A673 (cell line): ENCODE measurements at regions not wholly inside any gene's neighbourhood (a gene's known extent, or its start where the extent isn't known, plus 50 kb on each side); places are given as distances from the start of the nearest gene placed in this dataset.

Source experiments
- BruUV-seq: library from RNA; stranded (reverse); fragments of 400-500 nt; replicated peaks from 2 replicates; lab custom pipeline; 2021; lab: Mats Ljungman, UMichigan
- CTCF ChIA-PET: fragments of 300-600 bp; sonication (Branson Sonifier 250); formaldehyde crosslinking; loops from one replicate; lab custom pipeline; 2022; ENCODE audit warnings: antibody characterized with exemption; lab: Charles Lee
- POLR2A ChIA-PET: fragments of 300-600 bp; sonication (Branson Sonifier 250); formaldehyde crosslinking; loops from one replicate; lab custom pipeline; 2022; ENCODE audit warnings: antibody characterized with exemption; ENCODE audit not compliant: low non-redundant PET; lab: Charles Lee
- DNase-seq: peaks from one replicate; pipeline ENCODE4 v3.0.0-alpha.2; 2015; ENCODE audit warnings: low spot score
- H3K27ac ChIP-seq: fragments of 200-600 bp; sonication (generic); 2 replicates; pipeline ENCODE4 v1.5.1; 2016; ENCODE audit warnings: mixed run types, low read depth, mild to moderate bottlenecking, mixed read lengths, antibody characterized with exemption, low read length; ENCODE audit not compliant: poor library complexity, severe bottlenecking
- H3K27me3 ChIP-seq: fragments of 200-600 bp; sonication (generic); replicated peaks from 2 replicates; pipeline ENCODE4 v1.6.1; 2017; ENCODE audit warnings: mixed run types, low read depth, mild to moderate bottlenecking, mixed read lengths, antibody characterized with exemption, low read length; ENCODE audit not compliant: insufficient read depth, poor library complexity
- H3K36me3 ChIP-seq: fragments of 200-600 bp; sonication (generic); 2 replicates; pipeline ENCODE4 v1.6.1; 2016; ENCODE audit warnings: mixed run types, mild to moderate bottlenecking, mixed read lengths, antibody characterized with exemption, low read length; ENCODE audit not compliant: insufficient read depth, poor library complexity, severe bottlenecking
- H3K4me1 ChIP-seq: fragments of 200-600 bp; sonication (generic); 2 replicates; pipeline ENCODE4 v1.6.1; 2017; ENCODE audit warnings: mixed run types, mild to moderate bottlenecking, mixed read lengths, antibody characterized with exemption, low read length; ENCODE audit not compliant: insufficient read depth, poor library complexity, severe bottlenecking
- H3K4me3 ChIP-seq: fragments of 200-600 bp; sonication (generic); 2 replicates; pipeline ENCODE4 v1.5.1; 2016; ENCODE audit warnings: low read depth, mixed run types, mild to moderate bottlenecking, mixed read lengths, low read length; ENCODE audit not compliant: poor library complexity, severe bottlenecking
- H3K9me3 ChIP-seq: fragments of 200-600 bp; sonication (generic); 2 replicates; pipeline ENCODE4 v1.6.1; 2016; ENCODE audit warnings: mixed run types, low read depth, mild to moderate bottlenecking, mixed read lengths, antibody characterized with exemption, low read length; ENCODE audit not compliant: poor library complexity, severe bottlenecking
- EZH2 ChIP-seq: fragments of 200-600 bp; sonication (generic); IDR thresholded peaks from 2 replicates; pipeline ENCODE4 v1.6.1; 2017; ENCODE audit warnings: borderline replicate concordance, low read depth, mild to moderate bottlenecking, mixed read lengths, antibody characterized with exemption, low read length; ENCODE audit not compliant: poor library complexity, severe bottlenecking
- intact Hi-C: fragments of 100-400 bp; cut with micrococcal nuclease; formaldehyde crosslinking; loops from one replicate; pipeline ENCODE4 v1.10.0; 2022; ENCODE audit not compliant: unreplicated experiment
- TF ChIP-seq, protein P1 (sequence below): fragments of 300-800, 200-600 bp; sonication (generic); conservative IDR thresholded peaks from 2 replicates; pipeline ENCODE4 v1.5.1; 2017; ENCODE audit warnings: low read depth, mild to moderate bottlenecking, antibody characterized with exemption, low read length, moderate library complexity, mixed read lengths

DNA sequence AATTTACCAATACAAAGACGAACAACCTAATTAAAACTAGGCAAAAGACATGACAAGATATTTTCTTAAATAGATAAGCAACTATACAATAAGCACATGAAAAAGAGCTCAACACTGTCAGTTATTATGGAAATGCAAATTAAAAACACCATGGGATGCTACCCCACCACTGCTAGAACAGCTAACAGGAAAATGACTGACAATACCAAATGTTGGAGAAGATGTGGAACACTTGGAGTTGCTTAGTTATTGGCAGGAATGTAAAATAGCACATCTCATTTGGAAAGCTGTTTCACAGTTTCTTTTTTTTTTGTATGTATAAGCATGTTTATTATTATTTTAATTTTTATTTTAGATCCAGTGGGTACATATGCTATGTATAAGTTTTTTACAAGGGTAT is 84.4 kb downstream of the CYRIA start:
- no peak for TF ChIP-seq EZH2
- TF ChIP-seq, protein P1, sequence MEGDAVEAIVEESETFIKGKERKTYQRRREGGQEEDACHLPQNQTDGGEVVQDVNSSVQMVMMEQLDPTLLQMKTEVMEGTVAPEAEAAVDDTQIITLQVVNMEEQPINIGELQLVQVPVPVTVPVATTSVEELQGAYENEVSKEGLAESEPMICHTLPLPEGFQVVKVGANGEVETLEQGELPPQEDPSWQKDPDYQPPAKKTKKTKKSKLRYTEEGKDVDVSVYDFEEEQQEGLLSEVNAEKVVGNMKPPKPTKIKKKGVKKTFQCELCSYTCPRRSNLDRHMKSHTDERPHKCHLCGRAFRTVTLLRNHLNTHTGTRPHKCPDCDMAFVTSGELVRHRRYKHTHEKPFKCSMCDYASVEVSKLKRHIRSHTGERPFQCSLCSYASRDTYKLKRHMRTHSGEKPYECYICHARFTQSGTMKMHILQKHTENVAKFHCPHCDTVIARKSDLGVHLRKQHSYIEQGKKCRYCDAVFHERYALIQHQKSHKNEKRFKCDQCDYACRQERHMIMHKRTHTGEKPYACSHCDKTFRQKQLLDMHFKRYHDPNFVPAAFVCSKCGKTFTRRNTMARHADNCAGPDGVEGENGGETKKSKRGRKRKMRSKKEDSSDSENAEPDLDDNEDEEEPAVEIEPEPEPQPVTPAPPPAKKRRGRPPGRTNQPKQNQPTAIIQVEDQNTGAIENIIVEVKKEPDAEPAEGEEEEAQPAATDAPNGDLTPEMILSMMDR, result no peak
- intact Hi-C loops, result no loop called here
- Histone ChIP-seq H3K9me3 (peaks cover 5% of the 10 kb centered on the region), H3K27ac (no peak overlapping the region), H3K36me3 (peaks cover 46% of the 10 kb centered on the region), H3K27me3 (no peaks in the 10 kb centered on the region), H3K4me3 (no peak overlapping the region), H3K4me1 (no peaks in the 10 kb centered on the region)
- ChIA-PET POLR2A (no interaction called here), CTCF (no interaction called here)
- DNase-seq, result no peak
- no TSS peak for BruUV-seq

DNA sequence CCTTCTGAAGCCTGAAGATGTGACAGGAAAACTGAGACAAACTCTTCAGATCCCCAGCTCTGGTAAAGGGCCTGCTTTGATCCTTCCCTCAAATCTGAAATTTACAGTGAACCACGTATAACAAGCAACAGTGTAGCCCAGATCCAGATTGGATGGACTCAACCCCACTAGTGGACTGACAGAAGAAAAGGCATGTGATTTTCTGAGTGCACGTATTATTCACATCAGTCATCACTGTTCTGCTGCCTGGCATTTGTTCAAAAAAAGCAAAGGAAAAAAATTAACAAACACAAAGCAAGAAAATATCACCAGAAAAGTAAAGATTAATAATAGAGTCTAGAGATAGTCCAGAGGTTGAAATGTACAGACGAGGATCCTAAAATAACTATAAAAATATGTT is 87.6 kb downstream of the CYRIA start:
- Histone ChIP-seq H3K36me3 (peaks cover 41% of the 10 kb centered on the region), H3K4me1 (no peaks in the 10 kb centered on the region), H3K27me3 (no peaks in the 10 kb centered on the region), H3K4me3 (no peak overlapping the region), H3K9me3 (peaks cover 15% of the 10 kb centered on the region), H3K27ac (peak overlapping the region; percentile 31)
- intact Hi-C loops, result no loop called here
- no peak for TF ChIP-seq EZH2
- TF ChIP-seq, protein P1, result no peak
- no TSS peak for BruUV-seq
- CTCF ChIA-PET, result no interaction called here
- POLR2A ChIA-PET, result no interaction called here
- DNase-seq, result no peak

DNA sequence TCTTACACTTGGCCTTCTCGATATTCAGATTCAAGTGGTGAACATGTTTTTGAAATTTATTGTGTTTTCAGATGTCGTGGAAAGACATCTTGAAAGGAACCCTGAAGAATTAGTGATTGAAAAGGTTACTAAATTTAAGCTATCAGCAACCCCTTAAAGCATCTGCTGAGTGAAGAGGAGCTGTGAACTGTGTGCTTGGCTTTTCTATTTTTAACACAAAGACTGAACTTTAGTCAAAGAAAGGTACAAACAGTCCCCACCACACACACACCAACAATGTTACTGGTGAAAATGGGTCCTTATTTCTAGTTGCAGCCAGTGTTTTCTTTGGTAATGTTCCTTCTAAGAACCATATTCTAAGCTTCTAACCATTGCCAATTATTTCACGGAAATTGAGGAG is 95.1 kb downstream of the CYRIA start:
- TF ChIP-seq, protein P1, result no peak
- no peak for TF ChIP-seq EZH2
- ChIA-PET POLR2A (no interaction called here), CTCF (no interaction called here)
- Histone ChIP-seq H3K4me1 (peaks cover 4% of the 10 kb centered on the region), H3K36me3 (peaks cover 27% of the 10 kb centered on the region), H3K4me3 (no peak overlapping the region), H3K27me3 (no peaks in the 10 kb centered on the region), H3K9me3 (peaks cover 6% of the 10 kb centered on the region), H3K27ac (no peak overlapping the region)
- BruUV-seq, result no TSS peak
- intact Hi-C loops, result no loop called here
- no peak for DNase-seq
